T-helper 1 cell treated with Interleukin-12 subunit alpha and Interleukin-12 subunit beta and Interleukin-4 antibody, amounts not matched to agents 30 ng/mL and 1 ng/mL, for 36 hours (primary cell): ENCODE measurements at regions not wholly inside any gene's neighbourhood (a gene's known extent, or its start where the extent isn't known, plus 50 kb on each side); places are given as distances from the start of the nearest gene placed in this dataset.
"Not testable (repeated sequence)": the region's sequence is repeated elsewhere in the genome, so short reads cannot be mapped to it uniquely, and the experiment has no call there.

Source experiments
- intact Hi-C: fragments of 100-400 bp; cut with micrococcal nuclease; formaldehyde crosslinking; loops from one replicate; pipeline ENCODE4 v1.15.1; 2024

DNA sequence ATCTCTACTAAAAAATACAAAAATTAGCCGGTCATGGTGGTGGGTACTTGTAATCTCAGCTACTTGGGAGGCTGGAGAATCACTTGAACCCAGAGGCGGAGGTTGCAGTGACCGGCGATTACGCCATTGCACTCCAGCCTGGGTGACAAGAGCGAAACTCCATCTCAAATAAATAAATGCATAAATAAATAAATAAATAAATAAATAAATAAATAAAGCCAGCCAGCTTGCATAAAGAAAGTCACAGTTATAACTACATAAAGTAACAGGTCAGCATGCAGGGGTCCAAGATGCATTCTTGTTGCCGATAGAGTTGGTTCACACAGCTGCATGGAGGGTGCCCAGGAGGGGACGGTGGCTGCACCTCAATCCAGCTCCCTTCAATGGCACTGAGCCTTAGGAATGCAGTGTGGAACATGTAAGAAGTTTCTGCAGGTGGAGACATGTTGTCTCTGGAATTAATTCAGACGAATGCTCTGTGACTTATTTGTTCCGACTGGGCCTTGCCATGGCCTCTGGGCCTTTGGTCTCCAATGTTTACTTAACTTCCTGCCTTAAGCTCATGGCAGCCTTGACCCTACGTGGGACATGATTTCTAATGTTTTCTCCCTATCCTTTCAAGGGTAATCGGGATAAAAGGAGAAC is 159.6 kb upstream of the PRKCQ start:
- intact Hi-C loops = no loop called here

DNA sequence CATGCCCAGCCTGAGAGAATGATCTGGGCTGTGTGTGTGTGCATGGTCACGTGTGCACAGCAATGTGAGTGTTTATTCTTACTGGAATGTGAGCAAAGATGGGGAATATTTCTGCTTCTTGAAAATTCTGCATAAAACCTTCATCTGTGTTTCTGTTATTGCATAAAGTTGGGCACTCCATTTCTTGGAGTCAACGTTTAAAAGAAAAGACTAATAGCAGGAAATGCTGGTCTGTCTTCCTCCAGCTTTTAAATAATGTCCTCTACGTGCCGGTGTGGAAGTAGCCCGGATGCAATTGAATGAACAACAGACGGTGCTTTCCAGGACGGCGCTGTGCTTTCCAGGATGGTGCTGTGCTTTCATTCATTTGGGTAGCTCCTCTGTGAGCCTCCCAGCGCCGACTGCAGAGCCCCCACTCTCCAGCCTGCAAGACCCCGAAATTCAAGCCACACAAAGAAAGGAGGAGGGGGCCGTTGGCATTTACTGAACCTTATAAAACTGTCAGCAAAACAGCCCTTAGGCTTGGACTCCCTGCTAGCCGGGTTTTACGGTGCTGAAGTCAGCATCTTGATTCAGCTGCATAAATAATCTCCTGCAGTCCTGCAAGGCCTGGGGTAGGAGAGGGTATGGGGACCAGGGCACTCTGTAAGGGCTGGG is 158.2 kb upstream of the PRKCQ start:
- intact Hi-C loops = no loop called here

DNA sequence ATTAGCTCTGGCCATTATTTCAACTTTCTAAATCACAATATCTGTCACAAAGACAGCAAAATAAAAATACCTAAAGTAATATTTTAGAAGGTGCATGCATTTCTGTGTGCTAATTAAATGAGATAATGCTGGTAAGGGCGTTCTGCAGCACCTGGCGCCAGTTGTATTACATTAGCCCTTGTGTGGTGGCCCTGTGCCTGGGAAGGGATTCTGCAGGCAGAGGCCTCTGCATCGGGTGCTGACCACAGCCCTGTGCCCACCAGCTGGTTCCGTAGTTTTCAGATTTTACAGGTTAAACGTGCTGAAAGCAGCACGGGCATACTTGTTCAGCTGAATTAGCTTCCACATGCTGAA is 157.7 kb upstream of the PRKCQ start:
- intact Hi-C loops = no loop called here

DNA sequence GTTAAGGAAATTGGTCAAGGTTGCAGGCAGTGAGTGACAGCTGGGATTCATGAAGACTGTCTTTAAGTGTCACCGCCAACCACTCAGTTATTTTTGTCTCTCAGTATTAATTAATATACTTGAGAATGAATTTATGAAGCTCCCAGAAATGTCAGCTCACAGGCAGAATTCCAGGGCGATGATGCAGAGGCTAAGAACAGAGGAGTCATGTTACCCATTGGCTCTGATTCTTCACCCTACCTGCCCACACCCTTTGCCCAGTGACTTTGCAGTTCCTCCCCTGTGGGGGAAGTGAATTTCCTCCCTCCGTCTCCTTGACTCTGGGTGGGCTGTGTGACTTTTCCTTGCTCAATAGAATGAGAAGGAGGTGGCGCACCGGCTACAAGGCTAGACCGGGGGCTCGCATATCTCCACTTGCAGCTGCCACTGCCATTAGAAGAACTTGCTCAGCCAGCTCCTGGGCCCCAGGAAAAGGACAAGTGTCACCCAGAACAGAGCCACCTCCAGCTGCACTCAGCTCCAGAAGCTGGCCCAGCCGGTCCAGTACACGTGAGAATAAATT is 157.1 kb upstream of the PRKCQ start:
- intact Hi-C loops = no loop called here

DNA sequence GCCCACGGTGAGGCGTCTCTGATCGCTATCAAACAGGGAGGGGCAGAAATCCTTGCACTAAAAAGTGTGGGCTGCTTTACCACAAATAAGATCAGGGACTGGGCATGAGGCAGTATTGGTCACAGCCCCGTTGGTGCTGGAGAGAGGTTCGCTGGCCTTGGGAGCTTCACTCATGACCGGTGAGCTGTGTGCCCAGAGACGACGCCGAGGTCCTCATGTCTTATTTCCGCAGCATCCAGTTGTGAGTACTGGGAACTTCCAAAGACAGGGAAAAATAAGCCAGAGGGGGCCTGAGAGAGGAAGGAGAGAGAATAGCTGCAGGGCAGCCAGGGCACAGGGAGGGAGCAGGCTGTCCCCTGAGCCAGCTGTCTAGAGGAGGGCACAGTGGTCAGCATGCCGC is 154.2 kb upstream of the PRKCQ start:
- intact Hi-C loops = no loop called here

DNA sequence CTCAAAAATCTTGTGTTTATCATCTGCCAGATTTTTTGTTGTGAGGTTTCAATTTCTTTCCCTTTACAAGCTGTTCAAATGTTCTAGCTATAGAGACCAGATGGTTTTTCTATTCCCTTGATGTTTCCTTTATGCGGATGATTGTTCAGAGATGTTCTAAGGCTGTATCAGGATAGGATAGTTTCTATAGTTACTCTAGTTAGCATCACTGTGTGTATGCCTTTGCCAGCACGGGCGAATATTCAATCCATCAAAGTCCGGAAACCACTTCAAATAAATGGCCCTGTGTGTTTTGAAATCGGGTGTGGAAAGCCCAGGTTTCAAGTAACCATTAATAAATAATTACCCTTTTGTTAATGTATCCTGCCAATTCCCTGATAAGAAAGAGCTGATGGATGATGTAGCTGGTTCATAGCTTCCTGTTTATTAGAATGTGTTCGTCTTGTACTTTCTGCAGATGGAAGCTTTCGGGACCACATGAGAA is 149.8 kb upstream of the PRKCQ start:
- intact Hi-C loops = no loop called here

DNA sequence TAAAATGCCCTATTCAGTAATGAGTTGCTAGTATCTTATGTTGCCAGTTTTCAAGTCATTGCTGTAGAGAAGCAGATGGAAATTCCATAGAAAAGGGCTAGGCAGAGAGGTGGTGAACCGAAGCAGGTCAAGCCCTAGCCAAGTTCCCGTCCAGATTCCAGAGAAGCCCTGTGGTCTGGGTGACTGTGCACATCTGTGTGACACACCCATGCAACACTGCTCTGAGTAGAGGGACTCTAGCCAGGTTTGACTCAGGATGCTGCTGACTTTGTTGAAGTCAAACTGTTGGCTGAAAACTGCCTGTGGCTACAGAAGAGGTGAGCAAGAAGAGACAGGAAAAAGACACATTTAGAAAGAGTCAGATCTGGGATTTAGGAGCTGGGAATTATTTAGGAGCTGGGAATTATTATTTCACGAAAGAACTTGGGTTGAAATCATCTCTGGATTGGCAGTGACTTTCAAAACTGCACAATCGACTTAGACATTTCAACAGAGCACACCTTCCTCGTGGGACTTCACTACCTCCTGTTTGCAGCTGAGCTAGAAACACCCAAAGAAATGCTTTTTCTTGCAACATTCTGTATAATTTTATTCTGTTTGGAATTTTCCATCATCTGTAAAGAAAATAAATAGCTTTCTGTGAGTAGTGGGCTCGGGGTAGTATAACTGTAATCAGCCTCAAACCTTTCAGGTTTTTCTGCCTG is 149.1 kb upstream of the PRKCQ start:
- intact Hi-C loops = no loop called here

DNA sequence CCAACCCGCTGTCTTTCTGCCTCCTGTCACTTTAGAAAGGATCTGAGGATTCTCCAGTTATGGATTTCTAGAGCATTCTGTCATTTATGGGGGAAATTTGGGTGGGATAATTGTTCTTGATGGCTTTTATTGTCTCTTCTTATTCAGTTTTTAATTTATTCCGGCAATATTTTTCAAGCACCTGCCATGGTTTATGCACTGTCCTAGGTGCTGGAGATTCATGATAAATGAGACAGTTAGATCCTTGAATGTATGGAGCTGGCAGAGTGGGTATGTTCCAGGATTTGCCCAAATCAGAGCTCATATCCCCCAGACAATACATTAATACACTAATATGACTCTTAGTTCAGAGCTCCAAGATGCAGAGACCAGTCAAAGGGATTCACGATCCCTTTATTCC is 146.8 kb upstream of the PRKCQ start:
- intact Hi-C loops = no loop called here

DNA sequence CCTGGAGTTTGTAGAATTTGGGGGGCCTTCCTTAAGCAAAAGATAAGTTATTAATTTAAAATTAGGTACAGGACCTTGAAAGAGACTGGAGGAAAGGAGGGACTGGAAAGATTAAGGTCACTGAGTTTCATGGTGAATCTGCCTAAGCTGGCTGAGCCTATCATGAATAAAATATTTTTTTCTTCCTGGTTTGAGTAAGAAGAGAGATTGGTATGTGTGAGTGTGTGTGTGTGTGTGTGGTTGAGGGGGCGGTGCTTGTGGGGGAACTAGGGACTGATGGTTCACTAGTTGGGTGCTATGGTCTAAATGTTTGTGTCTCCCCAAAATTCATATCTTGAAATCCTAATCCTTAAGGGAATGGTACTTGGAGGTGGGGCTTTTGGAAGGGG is 142.5 kb upstream of the PRKCQ start:
- intact Hi-C loops = no loop called here

DNA sequence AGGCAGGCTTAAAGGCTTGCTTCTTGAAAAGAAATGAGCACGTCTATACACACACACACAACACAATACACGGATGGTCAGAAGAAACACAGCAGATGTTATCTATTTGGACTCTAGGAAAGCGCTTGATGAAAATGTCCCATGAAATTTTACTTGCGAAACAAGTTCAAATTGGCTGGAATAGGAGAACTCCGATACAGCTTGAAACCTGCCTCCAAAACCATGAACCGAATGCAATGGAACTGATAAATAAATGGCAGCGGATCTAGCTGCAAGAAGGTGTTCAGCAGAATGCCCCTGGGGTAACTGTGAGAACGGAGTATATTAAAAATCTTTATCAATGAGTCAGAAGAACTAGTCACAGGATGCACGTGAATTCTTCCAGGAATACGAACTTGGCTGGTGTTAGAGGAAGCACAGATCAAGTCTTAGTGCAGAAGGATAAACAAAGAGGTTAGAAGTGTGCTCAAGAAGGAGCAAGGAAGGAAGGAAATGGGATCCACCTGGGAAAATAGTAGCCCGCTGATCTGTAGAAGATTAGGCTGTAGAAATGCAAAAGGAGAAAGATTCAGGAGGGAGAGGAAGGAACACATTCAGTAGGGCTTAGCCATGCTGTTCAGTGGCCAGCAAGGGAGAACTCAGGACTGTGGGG is 142.0 kb upstream of the PRKCQ start:
- intact Hi-C loops = no loop called here

DNA sequence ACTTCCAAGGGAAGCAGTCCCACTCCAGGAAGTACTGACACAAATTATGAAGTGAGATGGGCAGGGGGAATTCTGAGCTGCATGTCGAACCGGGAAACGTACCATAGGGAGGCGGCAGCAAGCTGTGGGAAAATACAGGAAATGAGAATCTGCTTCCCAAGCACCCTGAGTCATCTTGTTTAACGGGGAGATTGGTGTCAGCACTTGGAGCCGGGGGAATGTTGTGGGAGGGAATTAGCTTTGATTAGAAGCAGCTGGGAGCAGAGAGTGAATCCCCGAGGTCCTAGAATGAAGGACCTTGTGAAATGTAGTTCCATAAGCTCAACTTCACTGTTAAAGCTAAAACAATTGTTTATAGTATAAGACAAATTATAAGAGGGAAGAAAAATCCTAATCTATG is 141.4 kb upstream of the PRKCQ start:
- intact Hi-C loops = no loop called here

DNA sequence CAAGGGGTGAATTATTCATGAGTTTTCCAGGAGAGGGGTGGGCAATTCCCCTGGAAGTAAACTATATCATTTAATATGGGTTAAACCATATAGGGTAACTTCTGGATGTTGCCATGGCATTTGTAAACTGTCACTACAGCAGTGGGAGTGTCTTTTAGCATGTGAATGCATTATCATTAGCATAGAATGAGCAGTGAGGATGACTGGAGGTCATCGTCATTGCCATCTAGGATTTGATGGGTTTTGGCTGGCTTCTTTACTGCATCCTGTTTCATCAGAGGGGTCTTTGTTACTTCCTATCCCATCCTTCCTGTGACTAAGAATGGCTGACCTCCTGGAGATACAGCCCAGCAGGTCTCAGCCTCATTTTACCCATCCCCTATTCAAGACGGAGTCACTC is 139.5 kb upstream of the PRKCQ start:
- intact Hi-C loops = no loop called here

DNA sequence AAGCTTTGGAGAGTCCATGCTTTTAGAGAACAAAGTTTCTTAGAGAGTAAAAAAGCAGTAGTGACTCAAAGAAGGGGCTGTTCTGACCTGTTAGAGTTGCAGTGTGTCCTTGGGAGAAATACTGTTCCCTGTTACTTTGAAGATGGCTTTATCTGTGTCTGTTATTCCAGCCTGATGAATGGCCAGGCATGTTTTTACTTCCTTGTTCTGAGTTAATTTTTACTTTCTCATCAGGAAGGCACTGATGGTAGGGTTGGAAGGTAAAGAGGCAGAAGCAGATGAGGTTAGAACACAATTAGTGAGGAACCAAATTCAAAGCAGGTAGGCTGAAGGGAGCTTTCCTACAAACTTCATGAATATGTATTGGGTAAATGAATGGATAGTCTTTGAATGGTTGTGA is 138.5 kb upstream of the PRKCQ start:
- intact Hi-C loops = no loop called here

DNA sequence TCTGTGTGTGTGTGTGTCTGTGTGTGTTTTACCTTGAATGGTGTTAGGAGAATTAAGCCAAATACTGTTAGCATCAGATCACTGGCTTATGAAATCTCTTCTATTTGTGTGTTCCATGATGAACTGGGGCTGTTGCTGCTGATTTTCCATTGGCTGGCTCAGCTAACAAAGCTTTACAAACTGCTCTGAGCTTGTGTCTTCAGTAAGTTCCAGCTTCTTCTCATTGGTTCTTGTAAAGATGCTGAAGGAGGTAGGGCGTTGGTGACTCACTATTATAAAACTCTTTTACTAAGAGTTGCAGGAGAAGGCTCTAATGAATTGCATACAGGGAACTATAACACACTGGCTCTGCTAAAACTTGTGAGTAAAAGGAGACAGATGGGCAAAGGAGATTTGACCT is 136.4 kb upstream of the PRKCQ start:
- intact Hi-C loops = no loop called here

DNA sequence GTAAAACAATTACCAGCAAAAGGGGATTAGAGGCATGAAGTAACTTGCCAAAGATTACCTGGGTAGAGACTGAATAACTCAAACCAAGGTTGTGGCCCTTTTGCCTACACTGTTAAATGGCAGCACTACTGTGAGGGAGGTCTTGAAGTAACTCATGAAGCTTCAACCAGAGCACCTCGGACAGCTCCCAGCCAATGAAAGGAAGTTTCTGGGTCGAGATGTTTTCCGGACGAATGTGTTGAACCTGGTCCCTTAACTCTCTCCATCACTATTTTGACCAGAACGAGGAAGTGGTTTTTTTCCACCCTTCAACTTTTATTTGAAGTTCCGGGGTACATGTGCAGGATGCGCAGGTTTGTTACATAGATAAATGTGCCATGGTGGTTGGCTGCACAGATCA is 133.6 kb upstream of the PRKCQ start:
- intact Hi-C loops = no loop called here

DNA sequence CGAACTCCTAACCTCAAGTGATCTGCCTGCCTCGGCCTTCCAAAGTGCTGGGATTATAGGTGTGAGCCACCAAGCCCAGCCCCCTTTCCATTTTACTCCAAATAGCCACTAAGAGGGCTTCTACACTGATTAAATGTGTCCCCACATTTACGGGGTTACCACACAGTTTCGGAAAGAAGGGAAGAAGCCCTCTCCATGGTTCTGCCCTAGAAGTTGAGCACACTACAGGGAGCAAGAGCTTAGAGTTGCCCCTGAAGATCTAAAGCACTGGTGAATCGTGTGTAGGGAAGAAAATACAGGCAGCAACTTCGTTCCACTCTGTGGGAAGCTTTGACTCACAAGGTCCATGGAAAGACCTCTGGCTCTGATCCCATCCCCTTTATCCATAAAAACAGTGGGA is 133.0 kb upstream of the PRKCQ start:
- intact Hi-C loops = no loop called here

DNA sequence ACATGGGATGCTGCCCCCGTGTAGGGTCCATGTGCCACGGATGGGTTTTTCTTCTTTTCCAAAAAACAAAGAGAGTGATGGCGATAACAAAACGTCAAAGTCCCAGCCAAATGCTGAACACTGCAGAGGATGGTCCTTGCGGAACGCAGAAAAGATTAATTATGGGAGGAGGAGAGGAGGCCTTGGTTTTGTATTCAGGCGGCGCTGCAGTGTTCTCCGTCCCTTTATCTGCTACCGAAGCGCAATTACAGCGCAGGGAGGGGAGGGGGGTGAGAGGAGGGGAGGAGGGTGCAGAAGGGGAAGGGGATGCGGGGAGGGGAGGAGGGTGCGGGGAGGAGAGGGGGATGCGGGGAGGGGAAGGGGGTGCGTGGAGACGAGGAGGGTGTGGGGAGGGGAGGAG is 131.8 kb upstream of the PRKCQ start:
- intact Hi-C loops = no loop called here

DNA sequence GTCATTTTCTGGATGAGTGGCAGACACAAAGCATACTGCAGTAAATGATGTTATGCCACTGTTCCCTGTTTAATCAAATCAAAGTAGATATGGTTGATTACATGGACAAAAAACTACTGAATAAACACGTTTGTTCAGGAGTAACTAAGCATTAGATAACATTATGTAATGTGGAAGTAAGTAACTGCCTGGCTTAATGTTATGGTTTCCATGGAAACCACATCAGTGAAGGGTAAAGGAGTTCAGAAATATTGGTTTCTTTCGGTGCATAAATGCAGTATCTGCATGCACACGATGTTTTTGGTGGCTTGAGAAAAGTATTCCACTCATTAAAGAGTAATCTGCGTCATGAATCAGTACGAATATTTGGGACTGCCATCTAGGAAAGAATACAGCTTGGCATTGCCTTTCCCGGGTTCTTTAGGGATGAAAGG is 131.3 kb upstream of the PRKCQ start:
- intact Hi-C loops = no loop called here

DNA sequence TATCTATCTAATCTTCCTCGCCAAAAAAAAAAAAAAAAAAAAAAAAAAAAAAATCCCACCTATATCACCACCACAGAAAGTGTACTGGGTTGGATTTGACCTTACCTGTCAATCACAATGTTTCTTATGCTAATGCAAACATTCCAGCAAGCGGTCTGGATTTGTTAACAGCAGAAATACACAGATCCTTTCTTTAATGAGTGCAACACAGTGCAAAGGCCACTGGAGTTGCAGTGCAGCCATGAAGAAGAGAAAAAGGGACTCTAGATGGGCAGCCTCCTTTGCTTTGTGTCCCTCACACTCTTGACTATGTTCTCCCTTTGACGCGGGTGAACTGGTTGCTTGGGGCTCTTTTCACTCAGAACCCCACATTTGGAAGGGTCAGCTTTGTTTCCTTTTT is 127.3 kb upstream of the PRKCQ start:
- intact Hi-C loops = no loop called here

DNA sequence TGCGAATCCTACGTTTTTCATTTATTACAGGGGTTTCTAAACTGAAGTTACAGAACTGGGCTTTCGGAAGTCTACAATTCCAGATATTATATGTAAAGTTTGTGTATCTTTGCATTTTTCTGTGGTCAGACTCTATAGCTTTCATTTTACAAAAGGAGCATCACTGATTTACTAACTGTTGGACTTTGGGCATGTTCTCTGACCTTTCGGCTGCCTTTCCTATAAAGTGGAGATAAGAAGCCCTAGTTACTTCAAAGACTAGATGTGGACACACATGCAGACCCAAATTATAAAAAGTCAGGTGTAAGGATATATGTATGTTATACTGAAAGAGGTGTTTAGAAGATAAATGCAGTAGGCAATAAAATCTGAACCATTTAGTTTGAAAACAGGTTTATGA is 126.6 kb upstream of the PRKCQ start:
- intact Hi-C loops = no loop called here

DNA sequence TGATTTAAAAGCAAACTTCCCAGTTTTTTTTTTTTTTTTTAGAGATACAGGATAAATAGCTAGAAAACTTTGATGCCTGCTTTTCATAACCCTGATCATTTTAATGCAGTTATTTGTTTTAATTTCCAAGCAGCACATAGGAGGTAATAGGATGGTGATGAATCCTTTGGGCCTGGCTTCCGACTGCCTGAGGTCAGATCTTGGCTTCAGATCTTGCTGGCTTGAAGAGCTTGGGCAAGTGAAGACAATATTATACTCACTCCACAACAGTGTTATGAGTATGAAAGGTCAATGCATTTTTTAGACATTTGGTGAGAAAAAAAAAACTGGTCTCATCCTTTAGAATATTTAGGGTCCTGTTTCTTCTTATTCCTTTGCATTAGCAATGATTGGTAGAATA is 124.8 kb upstream of the PRKCQ start:
- intact Hi-C loops = no loop called here

DNA sequence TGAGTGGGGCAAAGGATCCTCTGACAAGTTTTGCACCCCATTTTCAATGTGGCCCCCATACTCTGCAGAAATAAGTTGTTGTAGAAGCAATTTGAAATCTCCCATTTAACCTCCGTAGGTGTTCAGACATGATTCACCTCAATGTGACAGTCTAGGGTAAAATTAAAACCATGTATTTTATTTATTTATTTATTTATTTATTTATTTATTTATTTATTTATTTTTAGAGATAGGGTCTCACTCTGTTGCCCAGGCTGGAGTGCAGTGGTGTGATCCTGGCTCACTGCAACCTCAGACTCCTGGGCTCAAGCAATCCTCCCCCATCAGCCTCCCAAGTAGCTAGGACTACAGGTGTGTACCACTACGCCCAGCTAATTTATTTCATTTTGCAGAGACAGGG is 122.8 kb upstream of the PRKCQ start:
- intact Hi-C loops = not testable (repeated sequence)
